GM23248 (cell line): ENCODE measurements at regions not wholly inside any gene's neighbourhood (a gene's known extent, or its start where the extent isn't known, plus 50 kb on each side); places are given as distances from the start of the nearest gene placed in this dataset.

Experiments used
- DNase-seq: peaks from one replicate; pipeline ENCODE4 v3.0.0-alpha.2; 2015
- H2AFZ ChIP-seq: fragments of 200-600 bp; sonication (generic); 2 replicates; pipeline ENCODE4 v1.6.1; 2016; ENCODE audit warnings: antibody characterized with exemption
- H3F3A ChIP-seq: fragments of 200-600 bp; sonication (generic); 2 replicates; pipeline ENCODE4 v1.6.1; 2016; ENCODE audit warnings: mild to moderate bottlenecking, antibody characterized with exemption, mixed run types; ENCODE audit not compliant: insufficient read depth
- H3K27ac ChIP-seq: fragments of 200-600 bp; sonication (generic); 2 replicates; pipeline ENCODE4 v1.5.1; 2016; ENCODE audit warnings: mild to moderate bottlenecking
- H3K27me3 ChIP-seq: fragments of 200-600 bp; sonication (generic); replicated peaks from 2 replicates; pipeline ENCODE4 v1.6.1; 2016; ENCODE audit warnings: mild to moderate bottlenecking; ENCODE audit not compliant: insufficient read depth
- H3K36me3 ChIP-seq: fragments of 200-600 bp; sonication (generic); 2 replicates; pipeline ENCODE4 v1.6.1; 2016; ENCODE audit warnings: low read depth, mild to moderate bottlenecking
- H3K4me1 ChIP-seq: fragments of 200-600 bp; sonication (generic); 2 replicates; pipeline ENCODE4 v1.6.1; 2016; ENCODE audit warnings: mild to moderate bottlenecking; ENCODE audit not compliant: insufficient read depth
- H3K4me2 ChIP-seq: fragments of 200-600 bp; sonication (generic); one replicate; pipeline ENCODE4 v1.6.1; 2016; ENCODE audit warnings: mild to moderate bottlenecking; ENCODE audit not compliant: unreplicated experiment
- H3K4me3 ChIP-seq: fragments of 200-600 bp; sonication (generic); 2 replicates; pipeline ENCODE4 v1.5.1; 2016; ENCODE audit warnings: mild to moderate bottlenecking
- H3K79me2 ChIP-seq: fragments of 200-600 bp; sonication (generic); 2 replicates; pipeline ENCODE4 v1.6.1; 2016; ENCODE audit warnings: mild to moderate bottlenecking; ENCODE audit not compliant: insufficient read depth
- H3K9ac ChIP-seq: fragments of 200-600 bp; sonication (generic); 2 replicates; pipeline ENCODE4 v1.6.1; 2016; ENCODE audit warnings: mild to moderate bottlenecking
- H3K9me2 ChIP-seq: fragments of 200-600 bp; sonication (generic); 2 replicates; pipeline ENCODE4 v1.6.1; 2016; ENCODE audit warnings: mixed run types, mild to moderate bottlenecking, moderate library complexity; ENCODE audit not compliant: insufficient read depth
- H3K9me3 ChIP-seq: fragments of 200-600 bp; sonication (generic); one replicate; pipeline ENCODE4 v1.6.1; 2017; ENCODE audit warnings: low read depth
- H4K20me1 ChIP-seq: fragments of 200-600 bp; sonication (generic); 2 replicates; pipeline ENCODE4 v1.6.0; 2016; ENCODE audit not compliant: insufficient read depth
- EZH2 ChIP-seq: fragments of 200-600 bp; sonication (generic); IDR thresholded peaks from 2 replicates; pipeline ENCODE4 v1.6.1; 2018; ENCODE audit warnings: antibody characterized with exemption, mild to moderate bottlenecking; ENCODE audit not compliant: insufficient read depth, poor library complexity, severe bottlenecking
- EZH2phosphoT487 ChIP-seq: fragments of 200-600 bp; sonication (generic); IDR thresholded peaks from 2 replicates; pipeline ENCODE4 v1.6.1; 2018; ENCODE audit warnings: antibody characterized with exemption, moderate library complexity, mild to moderate bottlenecking, low read depth; ENCODE audit not compliant: insufficient read depth
- WGBS, 2 experiments: methylation state at CpG; one replicate each; pipeline ENCODE4 v1.1.6; 2015 to 2017; ENCODE audit warnings: low lambda C conversion rate in 2 of 2, low coverage in 1 of 2; ENCODE audit errors: missing lambda C conversion rate in 2 of 2; 5-methylcytosine and 5-hydroxymethylcytosine counted together
- in situ Hi-C: fragments of 300-500 bp; cut with MboI; formaldehyde crosslinking; loops from 2 replicates; pipeline ENCODE4 v1.15.0; 2020

DNA sequence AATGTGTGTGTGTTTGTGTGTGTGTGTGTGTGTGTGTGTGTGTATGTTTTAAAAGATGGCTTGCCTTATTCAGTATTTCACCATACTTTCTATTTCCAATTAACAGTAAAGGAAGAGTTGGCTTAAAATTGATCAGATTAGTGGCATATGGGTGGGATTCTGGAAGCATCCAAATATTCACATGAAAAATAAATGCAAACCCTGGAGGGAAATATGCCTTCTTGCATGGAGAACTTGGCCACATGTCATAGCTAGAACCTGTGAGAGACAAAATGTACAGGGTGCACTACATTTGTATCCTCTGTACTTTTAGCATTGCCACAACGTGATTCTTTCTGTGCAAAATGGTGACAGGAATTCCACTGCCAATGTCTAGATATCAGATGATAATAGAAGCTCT is 589.6 kb downstream of the ZNF674 start:
- no peak overlapping the region for H3K9ac ChIP-seq
- H3K4me2 ChIP-seq = no peak overlapping the region
- TF ChIP-seq EZH2phosphoT487 = no peak
- no peak for TF ChIP-seq EZH2
- no peaks in the 10 kb centered on the region for H3K27me3 ChIP-seq
- no peaks in the 10 kb centered on the region for H4K20me1 ChIP-seq
- DNase-seq = no peak
- H3K4me3 ChIP-seq = no peak overlapping the region
- 40 to 50% methylated on average over 1 of the region's 1 CpG for WGBS, 2 experiments
- no peaks in the 10 kb centered on the region for H3K79me2 ChIP-seq
- H3K9me2 ChIP-seq = no peaks in the 10 kb centered on the region
- no peak overlapping the region for H3K27ac ChIP-seq
- H3K9me3 ChIP-seq = no peaks in the 10 kb centered on the region
- no peaks in the 10 kb centered on the region for H3K4me1 ChIP-seq
- in situ Hi-C loops = no loop called here
- H3F3A ChIP-seq = no peaks in the 10 kb centered on the region
- H3K36me3 ChIP-seq = no peaks in the 10 kb centered on the region
- no peak overlapping the region for H2AFZ ChIP-seq

DNA sequence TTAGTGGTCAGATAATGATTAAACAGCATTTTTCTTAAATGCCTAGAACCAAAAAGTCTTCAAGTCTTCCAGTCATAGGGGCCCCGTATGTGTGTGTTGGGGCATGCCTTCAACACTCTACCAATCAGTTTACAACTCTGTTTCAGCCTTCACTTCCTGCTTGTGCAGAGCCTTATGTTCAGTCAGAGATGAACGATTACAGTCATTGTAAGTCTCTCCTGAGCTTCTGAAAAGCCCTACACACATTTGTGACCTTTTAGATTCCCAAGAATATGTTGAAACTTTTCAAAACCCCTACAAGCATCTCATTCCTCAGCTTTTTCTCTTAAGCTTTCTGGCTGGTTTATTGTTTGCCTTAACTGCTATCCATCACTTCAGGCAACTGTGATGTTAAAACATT is 591.2 kb downstream of the ZNF674 start:
- Histone ChIP-seq H3K4me3 (no peak overlapping the region), H3K9me2 (no peaks in the 10 kb centered on the region), H3K4me1 (no peaks in the 10 kb centered on the region), H3K9me3 (no peaks in the 10 kb centered on the region), H3K79me2 (no peaks in the 10 kb centered on the region), H3K4me2 (no peak overlapping the region), H2AFZ (no peak overlapping the region), H4K20me1 (no peaks in the 10 kb centered on the region), H3F3A (no peaks in the 10 kb centered on the region), H3K27ac (no peak overlapping the region), H3K36me3 (no peaks in the 10 kb centered on the region), H3K9ac (no peak overlapping the region), H3K27me3 (no peaks in the 10 kb centered on the region)
- WGBS, 2 experiments = 6 to 19% methylated on average over 2 of the region's 2 CpGs
- no peak for TF ChIP-seq EZH2
- TF ChIP-seq EZH2phosphoT487 = no peak
- in situ Hi-C loops = no loop called here
- DNase-seq = no peak

DNA sequence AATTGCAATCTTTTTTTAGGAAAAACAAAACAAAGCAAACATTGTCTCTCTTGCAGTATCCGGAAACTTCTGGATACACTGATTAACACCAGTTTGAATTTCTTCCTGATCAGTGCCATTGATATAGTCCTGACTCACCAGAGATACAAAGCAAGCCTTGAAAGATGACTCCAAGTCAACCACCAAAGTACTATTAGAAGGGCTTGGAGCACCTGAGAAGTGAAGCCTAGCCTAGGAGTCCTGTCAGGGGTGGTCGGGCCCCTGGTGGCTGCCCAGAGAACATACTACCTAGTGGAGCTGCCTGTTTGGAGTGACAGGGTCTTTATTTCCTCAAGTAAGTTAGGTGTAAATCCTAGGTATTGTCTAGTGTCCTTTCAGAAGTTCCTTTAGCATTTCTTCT is 593.2 kb downstream of the ZNF674 start:
- Histone ChIP-seq H3K27ac (no peak overlapping the region), H3F3A (no peaks in the 10 kb centered on the region), H3K9ac (no peak overlapping the region), H3K27me3 (no peaks in the 10 kb centered on the region), H3K4me3 (no peak overlapping the region), H3K9me2 (no peaks in the 10 kb centered on the region), H2AFZ (no peak overlapping the region), H4K20me1 (no peaks in the 10 kb centered on the region), H3K4me2 (no peak overlapping the region), H3K9me3 (no peaks in the 10 kb centered on the region), H3K79me2 (no peaks in the 10 kb centered on the region), H3K4me1 (no peaks in the 10 kb centered on the region), H3K36me3 (no peaks in the 10 kb centered on the region)
- in situ Hi-C loops = no loop called here
- no peak for DNase-seq
- TF ChIP-seq EZH2 (no peak), EZH2phosphoT487 (no peak)
- 62 to 65% methylated on average over 2 of the region's 2 CpGs for WGBS, 2 experiments

DNA sequence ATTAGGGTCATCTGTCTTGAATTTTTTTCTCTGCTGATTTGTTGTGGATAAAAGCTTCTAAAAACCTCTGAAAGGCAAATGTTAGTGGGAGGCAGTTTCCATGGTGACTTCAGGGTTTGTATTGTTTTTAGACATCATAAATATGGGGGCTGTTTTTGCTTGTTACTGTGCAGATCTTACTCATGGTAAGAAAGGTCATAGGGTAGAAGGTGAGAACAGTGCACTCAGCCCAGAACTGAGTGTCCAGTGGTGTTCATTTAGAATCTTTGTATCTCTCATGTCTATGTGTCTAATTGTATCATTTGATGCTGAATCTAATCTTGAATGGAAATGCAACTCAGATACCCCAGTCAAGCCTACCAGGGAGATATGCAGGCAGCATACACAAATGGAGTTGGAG is 609.8 kb downstream of the ZNF674 start:
- no peak overlapping the region for H3K4me3 ChIP-seq
- no peaks in the 10 kb centered on the region for H3K27me3 ChIP-seq
- no peaks in the 10 kb centered on the region for H3K36me3 ChIP-seq
- H4K20me1 ChIP-seq = no peaks in the 10 kb centered on the region
- H3K9me2 ChIP-seq = no peaks in the 10 kb centered on the region
- TF ChIP-seq EZH2 = no peak
- TF ChIP-seq EZH2phosphoT487 = no peak
- no peak overlapping the region for H3K27ac ChIP-seq
- in situ Hi-C loops = no loop called here
- H3K4me2 ChIP-seq = no peak overlapping the region
- no peaks in the 10 kb centered on the region for H3K79me2 ChIP-seq
- no peaks in the 10 kb centered on the region for H3K4me1 ChIP-seq
- no peak overlapping the region for H2AFZ ChIP-seq
- no peaks in the 10 kb centered on the region for H3F3A ChIP-seq
- DNase-seq = no peak
- no peak overlapping the region for H3K9ac ChIP-seq
- no peaks in the 10 kb centered on the region for H3K9me3 ChIP-seq

DNA sequence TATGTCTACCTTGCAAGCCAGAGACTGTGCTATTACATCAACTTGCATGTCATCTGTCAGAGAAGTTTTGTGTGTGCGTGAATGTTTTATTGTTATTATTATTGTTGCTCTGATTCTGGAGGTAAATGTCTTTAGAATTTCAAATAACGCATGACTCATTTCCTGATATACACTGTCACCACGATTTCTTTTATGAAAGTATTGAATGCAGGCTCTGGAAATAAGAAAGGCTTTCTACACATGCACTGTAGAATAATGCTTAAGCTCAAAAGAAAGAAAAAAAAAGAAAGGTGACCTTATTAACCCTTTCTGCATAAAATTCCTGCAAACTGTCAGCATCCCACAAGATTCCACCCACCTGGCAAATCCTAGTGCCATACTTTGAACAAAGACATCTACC is 632.9 kb downstream of the ZNF674 start:
- Histone ChIP-seq H3K4me3 (no peak overlapping the region), H3K27ac (no peak overlapping the region), H3K9me2 (no peaks in the 10 kb centered on the region), H3F3A (no peaks in the 10 kb centered on the region), H3K36me3 (no peaks in the 10 kb centered on the region), H3K9ac (no peak overlapping the region), H3K4me1 (no peaks in the 10 kb centered on the region), H3K9me3 (no peaks in the 10 kb centered on the region), H3K4me2 (no peak overlapping the region), H3K79me2 (no peaks in the 10 kb centered on the region), H2AFZ (no peak overlapping the region), H3K27me3 (no peaks in the 10 kb centered on the region), H4K20me1 (no peaks in the 10 kb centered on the region)
- no peak for DNase-seq
- 47 to 63% methylated on average over 3 of the region's 3 CpGs for WGBS, 2 experiments
- in situ Hi-C loops = no loop called here
- TF ChIP-seq EZH2phosphoT487 (no peak), EZH2 (no peak)
